ENCODE measurements at regions not wholly inside any gene's neighbourhood (a gene's known extent, or its start where the extent isn't known, plus 50 kb on each side); places are given as distances from the start of the nearest gene placed in this dataset.
"Not testable (repeated sequence)": the region's sequence is repeated elsewhere in the genome, so short reads cannot be mapped to it uniquely, and the experiment has no call there.

GRCh38 chr5:36739751-36740221 lies 133.4 kb downstream of the SLC1A3 start:
- H3K36me3 Mint-ChIP-seq (ENCODE audit: low read depth), result no peaks in the 10 kb centered on the region
- H3K27ac Mint-ChIP-seq (ENCODE audit: unreplicated experiment), result no peak overlapping the region
- peaks cover 8% of the 10 kb centered on the region for H3K4me1 Mint-ChIP-seq
- H3K4me3 Mint-ChIP-seq, result no peak overlapping the region
- H3K27me3 Mint-ChIP-seq (ENCODE audit: low read depth), result peaks cover 25% of the 10 kb centered on the region
- H3K9me3 Mint-ChIP-seq, result no peaks in the 10 kb centered on the region
- peak; percentile 61 for DNase-seq (ENCODE audit: low read depth, low spot score)
- peak; percentile 85 for TF ChIP-seq CTCF (conservative IDR thresholded peaks at IDR 0.05)

- no peak for DNase-seq (ENCODE audit: low read depth, low spot score)
- Mint-ChIP-seq H3K9me3 (no peaks in the 10 kb centered on the region), H3K4me3 (no peak overlapping the region), H3K36me3 (ENCODE audit: low read depth) (no peaks in the 10 kb centered on the region), H3K4me1 (peaks cover 13% of the 10 kb centered on the region), H3K27ac (ENCODE audit: unreplicated experiment) (no peak overlapping the region), H3K27me3 (ENCODE audit: low read depth) (peaks cover 25% of the 10 kb centered on the region)
- TF ChIP-seq CTCF (conservative IDR thresholded peaks at IDR 0.05), result no peak
Measured at GRCh38 chr5:36740259-36740898, 134.0 kb downstream of the SLC1A3 start.

- H3K9me3 Mint-ChIP-seq, result no peaks in the 10 kb centered on the region
- TF ChIP-seq CTCF (conservative IDR thresholded peaks at IDR 0.05), result no peak
- no peaks in the 10 kb centered on the region for H3K36me3 Mint-ChIP-seq (ENCODE audit: low read depth)
- H3K27me3 Mint-ChIP-seq (ENCODE audit: low read depth), result peaks cover 33% of the 10 kb centered on the region
- DNase-seq (ENCODE audit: low read depth, low spot score), result no peak
- H3K27ac Mint-ChIP-seq (ENCODE audit: unreplicated experiment), result no peak overlapping the region
- H3K4me1 Mint-ChIP-seq, result peaks cover 13% of the 10 kb centered on the region
- no peak overlapping the region for H3K4me3 Mint-ChIP-seq
Measured at GRCh38 chr5:36741128-36741527, 134.7 kb downstream of the SLC1A3 start.

GRCh38 chr5:36743891-36744772 lies 132.4 kb upstream of the NIPBL start:
- peak overlapping the region; percentile 86 for H3K4me3 Mint-ChIP-seq
- DNase-seq (ENCODE audit: low read depth, low spot score), result peak; percentile 70
- peaks cover 51% of the 10 kb centered on the region for H3K27me3 Mint-ChIP-seq (ENCODE audit: low read depth)
- H3K36me3 Mint-ChIP-seq (ENCODE audit: low read depth), result no peaks in the 10 kb centered on the region
- no peak for TF ChIP-seq CTCF (conservative IDR thresholded peaks at IDR 0.05)
- H3K4me1 Mint-ChIP-seq, result peaks cover 13% of the 10 kb centered on the region
- no peaks in the 10 kb centered on the region for H3K9me3 Mint-ChIP-seq
- H3K27ac Mint-ChIP-seq (ENCODE audit: unreplicated experiment), result no peak overlapping the region

GRCh38 chr5:36744773-36745589 lies 131.6 kb upstream of the NIPBL start:
- peak; percentile 79 for TF ChIP-seq CTCF (conservative IDR thresholded peaks at IDR 0.05)
- no peaks in the 10 kb centered on the region for H3K9me3 Mint-ChIP-seq
- peaks cover 13% of the 10 kb centered on the region for H3K4me1 Mint-ChIP-seq
- H3K4me3 Mint-ChIP-seq, result peak overlapping the region; percentile 86
- DNase-seq (ENCODE audit: low read depth, low spot score), result no peak
- peaks cover 57% of the 10 kb centered on the region for H3K27me3 Mint-ChIP-seq (ENCODE audit: low read depth)
- no peak overlapping the region for H3K27ac Mint-ChIP-seq (ENCODE audit: unreplicated experiment)
- H3K36me3 Mint-ChIP-seq (ENCODE audit: low read depth), result no peaks in the 10 kb centered on the region

- H3K4me3 Mint-ChIP-seq; H3K9me3 Mint-ChIP-seq; H3K27ac Mint-ChIP-seq (ENCODE audit: unreplicated experiment); DNase-seq (ENCODE audit: low read depth, low spot score); H3K36me3 Mint-ChIP-seq (ENCODE audit: low read depth): not testable (repeated sequence)
- Mint-ChIP-seq H3K27me3 (ENCODE audit: low read depth) (peaks cover 58% of the 10 kb centered on the region), H3K4me1 (peaks cover 13% of the 10 kb centered on the region)
Measured at GRCh38 chr5:36747794-36748193, 128.8 kb upstream of the NIPBL start.

Data from neural crest cell (in vitro differentiated cells).